ENCODE measurements at regions not wholly inside any gene's neighbourhood (a gene's known extent, or its start where the extent isn't known, plus 50 kb on each side); places are given as distances from the start of the nearest gene placed in this dataset.

DNA sequence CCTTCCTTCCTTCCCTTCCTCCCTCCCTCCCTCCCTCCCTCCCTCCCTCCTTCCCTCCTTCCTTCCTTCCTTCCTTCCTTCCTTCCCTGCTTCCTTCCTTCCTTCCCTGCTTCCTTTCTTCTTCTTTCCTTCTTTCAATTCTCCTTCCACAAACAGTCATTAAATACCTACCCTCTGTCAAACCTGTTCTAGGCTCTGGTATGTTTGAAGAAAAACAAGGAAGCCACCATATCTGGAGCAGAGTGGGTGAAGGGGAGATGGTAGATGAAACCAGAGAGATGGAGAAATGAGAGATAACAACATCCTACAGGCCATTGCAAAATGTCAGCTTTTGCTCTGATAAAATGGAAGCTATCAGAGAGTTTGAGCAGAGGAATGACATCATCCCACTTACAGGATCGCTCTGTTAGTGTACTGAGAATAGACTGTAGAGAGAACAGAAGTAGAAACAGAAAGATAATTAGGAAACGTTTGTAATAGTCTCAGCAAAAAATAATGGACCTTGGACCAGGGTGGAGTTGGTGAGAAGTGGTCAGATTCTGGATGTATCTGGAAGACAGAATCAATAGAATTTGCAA is 334.0 kb downstream of the STIM2 start:
- TF ChIP-seq POLR2AphosphoS5 (IDR thresholded peaks at IDR 0.05) (no peak), EP300 (IDR thresholded peaks at IDR 0.05) (no peak), CTCF (IDR thresholded peaks at IDR 0.05) (no peak), POLR2A (IDR thresholded peaks at IDR 0.05) (no peak)
- WGBS, 5 donors = 48 to 55% (median 51%) methylated on average over 2 of the region's 2 CpGs
- Histone ChIP-seq H3K4me1 (no peaks in the 10 kb centered on the region), H3K4me3 (no peak overlapping the region), H3K36me3 (no peaks in the 10 kb centered on the region), H3K9me3 (no peaks in the 10 kb centered on the region), H3K27ac (no peak overlapping the region), H3K27me3 (no peaks in the 10 kb centered on the region)
- intact Hi-C loops (cut with DNase I; ENCODE audit: low total_unique reads) = no loop called here
- DNase-seq = no peak

DNA sequence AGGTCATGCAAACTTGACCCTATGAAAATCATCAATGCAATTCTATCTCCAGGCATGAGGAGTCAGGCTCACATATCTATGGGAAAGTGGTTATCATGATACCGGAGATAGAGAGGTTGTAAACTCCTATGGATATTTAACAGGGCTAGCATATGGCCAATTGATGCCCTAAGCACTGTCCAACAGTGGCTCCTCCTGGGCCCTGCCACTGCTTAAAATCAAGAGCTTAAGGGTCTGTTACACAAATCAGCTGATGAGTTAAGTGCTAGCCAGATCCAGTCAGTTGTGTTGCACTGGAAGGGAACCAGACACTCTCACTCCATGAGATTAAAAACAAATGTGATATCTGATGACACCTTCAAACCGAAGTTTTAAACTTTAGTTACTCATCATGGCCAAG is 337.6 kb downstream of the STIM2 start:
- H3K9me3 ChIP-seq = no peaks in the 10 kb centered on the region
- no peaks in the 10 kb centered on the region for H3K27me3 ChIP-seq
- TF ChIP-seq POLR2A (IDR thresholded peaks at IDR 0.05) = no peak
- TF ChIP-seq POLR2AphosphoS5 (IDR thresholded peaks at IDR 0.05) = no peak
- no peak for TF ChIP-seq CTCF (IDR thresholded peaks at IDR 0.05)
- TF ChIP-seq EP300 (IDR thresholded peaks at IDR 0.05) = no peak
- DNase-seq = no peak
- peaks cover 0 to 3% (median 0%) of the 10 kb centered on the region in 4 donors for H3K4me1 ChIP-seq
- H3K4me3 ChIP-seq = no peak overlapping the region
- no peak overlapping the region for H3K27ac ChIP-seq
- H3K36me3 ChIP-seq = no peaks in the 10 kb centered on the region
- WGBS, 5 donors = 0 to 48% (median 41%) methylated on average over 2 of the region's 2 CpGs
- intact Hi-C loops (cut with DNase I; ENCODE audit: low total_unique reads) = no loop called here

GRCh38 chr4:27198971-27199370 is 338.3 kb downstream of the STIM2 start:
- Histone ChIP-seq H3K4me1 (peaks cover 0 to 3% (median 0%) of the 10 kb centered on the region in 4 donors), H3K4me3 (no peak overlapping the region), H3K9me3 (no peaks in the 10 kb centered on the region), H3K27me3 (no peaks in the 10 kb centered on the region), H3K36me3 (no peaks in the 10 kb centered on the region), H3K27ac (no peak overlapping the region)
- intact Hi-C loops (cut with DNase I; ENCODE audit: low total_unique reads) = no loop called here
- DNase-seq = no peak
- no peak for TF ChIP-seq POLR2AphosphoS5 (IDR thresholded peaks at IDR 0.05)
- no peak for TF ChIP-seq EP300 (IDR thresholded peaks at IDR 0.05)
- no peak for TF ChIP-seq CTCF (IDR thresholded peaks at IDR 0.05)
- no peak for TF ChIP-seq POLR2A (IDR thresholded peaks at IDR 0.05)
- 41 to 55% (median 45%) methylated on average over 2 of the region's 2 CpGs for WGBS, 5 donors

DNA sequence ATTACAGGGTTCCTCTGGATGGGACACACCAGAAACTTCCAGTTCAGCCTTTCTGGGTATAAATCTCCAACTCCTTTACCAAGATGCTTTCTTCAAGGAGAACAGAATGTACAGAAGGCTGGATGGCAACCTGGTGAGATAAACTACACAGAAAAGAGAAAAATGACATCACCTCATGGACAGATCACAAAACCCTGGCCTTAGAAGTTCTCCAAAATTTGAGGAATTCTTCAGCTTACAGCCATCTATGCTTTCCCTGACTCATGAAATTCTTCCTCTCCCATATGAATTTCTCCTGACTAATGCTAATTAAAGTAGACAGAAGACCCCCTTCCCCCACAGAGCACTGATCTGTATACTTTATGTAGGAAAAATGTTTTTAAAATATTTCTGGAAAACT is 345.4 kb downstream of the STIM2 start:
- intact Hi-C loops (cut with DNase I; ENCODE audit: low total_unique reads) = no loop called here
- no peak for DNase-seq
- no peaks in the 10 kb centered on the region for H3K9me3 ChIP-seq
- H3K4me3 ChIP-seq = no peak overlapping the region
- H3K36me3 ChIP-seq = no peaks in the 10 kb centered on the region
- no peak for TF ChIP-seq CTCF (IDR thresholded peaks at IDR 0.05)
- no peak for TF ChIP-seq EP300 (IDR thresholded peaks at IDR 0.05)
- TF ChIP-seq POLR2A (IDR thresholded peaks at IDR 0.05) = no peak
- no peak for TF ChIP-seq POLR2AphosphoS5 (IDR thresholded peaks at IDR 0.05)
- H3K27me3 ChIP-seq = no peaks in the 10 kb centered on the region
- no peak overlapping the region for H3K27ac ChIP-seq
- peaks cover 0 to 3% (median 0%) of the 10 kb centered on the region in 4 donors for H3K4me1 ChIP-seq
